GM12875 (cell line): ENCODE measurements at regions not wholly inside any gene's neighbourhood (a gene's known extent, or its start where the extent isn't known, plus 50 kb on each side); places are given as distances from the start of the nearest gene placed in this dataset.

Experiments used
- H3K4me3 ChIP-seq: one replicate; pipeline ENCODE4 v1.5.1; 2011; ENCODE audit warnings: low read depth, low read length, control low read depth
- CTCF ChIP-seq: IDR thresholded peaks from 2 replicates; pipeline ENCODE4 v1.5.1; 2011; ENCODE audit warnings: low read depth, mild to moderate bottlenecking, control low read depth, inconsistent platforms, low read length, moderate library complexity, borderline replicate concordance; ENCODE audit not compliant: insufficient read depth

DNA sequence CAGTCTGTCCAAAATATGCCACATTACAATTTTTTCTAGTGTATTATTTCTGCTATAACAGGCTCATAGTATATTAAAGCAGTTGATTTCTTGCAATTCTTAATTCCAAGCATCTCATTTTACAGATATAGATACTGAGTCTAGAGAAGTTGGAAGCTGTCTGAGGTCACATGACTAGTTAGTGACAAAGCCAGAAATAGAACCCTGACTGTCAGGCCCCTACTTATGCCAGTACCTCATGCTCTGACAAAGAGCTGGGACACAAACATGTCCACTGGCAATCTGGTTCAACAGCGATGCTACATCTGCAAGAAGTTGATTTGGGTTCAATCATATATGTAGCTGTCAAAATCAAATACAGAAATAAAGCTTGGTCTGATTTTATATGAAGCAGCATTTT, 750.4 kb upstream of the FAM98A start:
- no peak overlapping the region for H3K4me3 ChIP-seq
- no peak for TF ChIP-seq CTCF

- TF ChIP-seq CTCF: no peak
- no peak overlapping the region for H3K4me3 ChIP-seq
Measured at GRCh38 chr2:34345030-34345429, 745.9 kb upstream of the FAM98A start.

DNA sequence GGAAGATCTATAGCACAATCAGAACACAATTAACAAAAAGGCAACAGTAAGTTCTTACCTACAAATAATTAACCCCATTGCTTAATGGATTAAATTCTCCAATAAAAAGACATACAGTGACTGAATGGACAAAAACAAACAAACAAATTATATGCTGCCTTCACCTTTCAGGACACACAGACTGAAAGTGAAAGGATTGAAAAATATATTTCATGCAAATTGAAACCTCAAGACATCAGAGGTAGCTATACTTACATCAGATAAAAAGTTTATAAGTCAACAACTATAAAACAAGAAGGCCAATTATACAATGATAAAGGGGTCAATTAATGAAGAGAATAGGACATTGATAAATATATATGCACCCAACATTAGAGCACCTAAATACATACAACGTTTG, 741.2 kb upstream of the FAM98A start:
- TF ChIP-seq CTCF: no peak
- no peak overlapping the region for H3K4me3 ChIP-seq

GRCh38 chr2:34337735-34338134, 738.6 kb upstream of the FAM98A start:
- no peak for TF ChIP-seq CTCF
- no peak overlapping the region for H3K4me3 ChIP-seq

- TF ChIP-seq CTCF: no peak
- H3K4me3 ChIP-seq: no peak overlapping the region
Measured at GRCh38 chr2:34332813-34333212, 733.7 kb upstream of the FAM98A start.

DNA sequence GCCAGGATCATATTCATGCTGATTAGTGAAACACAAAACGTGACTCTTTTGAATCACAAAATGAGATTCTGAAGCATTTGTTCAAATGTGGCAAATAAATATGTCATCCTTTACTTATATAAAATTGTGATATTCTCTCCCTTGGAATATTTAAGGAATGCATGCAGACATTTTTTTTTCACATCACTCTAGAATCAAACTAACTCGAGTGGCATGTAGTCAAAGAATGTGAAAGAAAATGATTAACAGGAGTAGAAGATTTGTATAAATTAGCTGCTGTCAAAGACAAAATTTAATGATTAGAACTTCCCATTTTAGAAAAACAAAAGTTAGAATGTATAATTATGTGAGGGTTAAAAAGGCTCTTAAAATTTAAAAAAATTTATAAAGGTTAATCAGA, 721.0 kb upstream of the FAM98A start:
- no peak for TF ChIP-seq CTCF
- no peak overlapping the region for H3K4me3 ChIP-seq

DNA sequence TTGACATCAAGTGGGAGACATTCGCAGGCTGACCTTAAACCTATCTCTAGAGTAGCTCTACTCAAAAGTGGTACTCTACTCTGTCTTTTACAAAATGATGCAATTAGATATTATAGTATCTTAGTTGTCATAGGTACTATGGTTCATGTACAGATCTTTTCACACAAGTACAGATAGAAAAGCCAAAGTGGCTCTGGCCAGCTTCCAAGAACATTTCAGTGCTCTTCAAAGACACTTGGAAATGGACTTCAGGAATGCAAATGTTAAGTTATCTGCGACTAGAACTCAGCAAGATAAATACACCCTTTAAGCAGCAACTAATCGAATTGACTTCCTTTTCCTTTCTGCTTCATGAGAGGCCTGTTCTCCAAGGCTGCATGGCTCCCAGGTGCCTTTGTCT, 718.7 kb upstream of the FAM98A start:
- no peak overlapping the region for H3K4me3 ChIP-seq
- no peak for TF ChIP-seq CTCF
